Upper lobe of left lung (tissue), 6 donors: ENCODE measurements at regions not wholly inside any gene's neighbourhood (a gene's known extent, or its start where the extent isn't known, plus 50 kb on each side); places are given as distances from the start of the nearest gene placed in this dataset.
A peak's percentile ranks its signal among the peaks of the same experiment; 100 is the strongest.

Experiments used
- ATAC-seq, 2 donors: fragments of 200-7000 bp; cut with Tn5 transposase; one replicate each; pipeline ENCODE4 v1.9.1; 2022; ENCODE audit warnings: mild to moderate bottlenecking in 2 of 2, moderate library complexity in 2 of 2; ENCODE audit not compliant: low FRiP score in 2 of 2
- DNase-seq, 2 donors: peaks; one replicate each; pipeline ENCODE4 v3.0.0-alpha.2; 2019 to 2020
- H3K27ac ChIP-seq, 4 donors: fragments of 200-600 bp; sonication (generic); one replicate each; pipeline ENCODE4 v1.5.1; 2016 to 2019
- H3K27me3 ChIP-seq, 4 donors: fragments of 200-600 bp; sonication (generic); one replicate each; pipeline ENCODE4 v1.5.1; 2017 to 2019
- H3K36me3 ChIP-seq, 4 donors: fragments of 200-600 bp; sonication (generic); one replicate each; pipeline ENCODE4 v1.5.1; 2016 to 2019
- H3K4me1 ChIP-seq, 4 donors: fragments of 200-600 bp; sonication (generic); one replicate each; pipeline ENCODE4 v1.5.1; 2018 to 2019
- H3K4me3 ChIP-seq, 4 donors: fragments of 200-600 bp; sonication (generic); one replicate each; pipeline ENCODE4 v1.5.1; 2017 to 2019; ENCODE audit warnings: mild to moderate bottlenecking in 2 of 4, moderate library complexity in 1 of 4
- H3K9me3 ChIP-seq, 4 donors: fragments of 200-600 bp; sonication (generic); one replicate each; pipeline ENCODE4 v1.5.1; 2018 to 2019
- CTCF ChIP-seq, 6 experiments: fragments of 450-650 bp in 4 of 6; fragments of 200-600 bp in 2 of 6; sonication (generic) in 2 of 6; IDR thresholded peaks; one replicate each; pipeline ENCODE4 v1.5.1; 2016 to 2019; ENCODE audit warnings: antibody characterized with exemption in 6 of 6
- EP300 ChIP-seq, 4 donors: sonication (generic); formaldehyde crosslinking; IDR thresholded peaks; one replicate each; pipeline ENCODE4 v1.5.1; 2017; ENCODE audit warnings: antibody characterized with exemption in 4 of 4, control low read depth in 2 of 4
- POLR2A ChIP-seq, 4 donors: fragments of 450-650 bp; IDR thresholded peaks; one replicate each; pipeline ENCODE4 v1.5.1; 2016 to 2017; ENCODE audit warnings: antibody characterized with exemption in 4 of 4, mild to moderate bottlenecking in 2 of 4
- POLR2AphosphoS5 ChIP-seq, 2 donors: sonication (generic); formaldehyde crosslinking; IDR thresholded peaks; one replicate each; pipeline ENCODE4 v1.5.1; 2017; ENCODE audit warnings: antibody characterized with exemption in 2 of 2
- WGBS, 2 donors: methylation state at CpG; one replicate each; pipeline ENCODE4 v1.1.5; 2017 to 2018; 5-methylcytosine and 5-hydroxymethylcytosine counted together
- donor health status: DM: no; HTN: no; CAD: no; lungs with moderate emphysema.
- donor health status: DM: no; HTN: yes; CAD: no; lungs with severe emphysema.

- no peaks in the 10 kb centered on the region for H3K27me3 ChIP-seq
- H3K4me3 ChIP-seq = peak overlapping the region in 1 of 4 donors; percentile 21
- DNase-seq = no peak
- H3K4me1 ChIP-seq = peaks cover 0 to 16% (median 7%) of the 10 kb centered on the region in 4 donors
- no peaks in the 10 kb centered on the region for H3K9me3 ChIP-seq
- no peaks in the 10 kb centered on the region for H3K36me3 ChIP-seq
- 61 to 71% methylated on average over 11 of the region's 11 CpGs for WGBS, 2 donors
- peak in 1 of 2 donors; percentile 87 for ATAC-seq
- TF ChIP-seq POLR2AphosphoS5 (IDR thresholded peaks at IDR 0.05) = peak in 1 of 2 donors; percentile 13
- no peak for TF ChIP-seq CTCF (IDR thresholded peaks at IDR 0.05)
- peak overlapping the region; percentile 42 to 80 (median 64) for H3K27ac ChIP-seq
These were observed 150.1 kb upstream of the KLF6 start for GRCh38 chr10:3935141-3935540.

- H3K36me3 ChIP-seq = no peaks in the 10 kb centered on the region
- TF ChIP-seq POLR2AphosphoS5 (IDR thresholded peaks at IDR 0.05) = no peak
- no peak for TF ChIP-seq EP300 (IDR thresholded peaks at IDR 0.05)
- TF ChIP-seq POLR2A (IDR thresholded peaks at IDR 0.05) = no peak
- no peak for TF ChIP-seq CTCF (IDR thresholded peaks at IDR 0.05)
- ATAC-seq (no peak), DNase-seq (no peak)
- 84 to 91% methylated on average over 4 of the region's 4 CpGs for WGBS, 2 donors
- no peaks in the 10 kb centered on the region for H3K9me3 ChIP-seq
- H3K4me3 ChIP-seq = no peak overlapping the region
- H3K4me1 ChIP-seq = peaks cover 0 to 16% (median 7%) of the 10 kb centered on the region in 4 donors
- H3K27ac ChIP-seq = no peak overlapping the region
- H3K27me3 ChIP-seq = no peaks in the 10 kb centered on the region
These were observed 148.7 kb upstream of the KLF6 start for GRCh38 chr10:3933733-3934132.

GRCh38 chr10:3932597-3933375 is 147.8 kb upstream of the KLF6 start:
- Histone ChIP-seq H3K36me3 (no peaks in the 10 kb centered on the region), H3K9me3 (no peaks in the 10 kb centered on the region), H3K27me3 (no peaks in the 10 kb centered on the region), H3K27ac (no peak overlapping the region), H3K4me3 (no peak overlapping the region), H3K4me1 (peaks cover 0 to 16% (median 7%) of the 10 kb centered on the region in 4 donors)
- TF ChIP-seq CTCF (IDR thresholded peaks at IDR 0.05) (no peak), POLR2AphosphoS5 (IDR thresholded peaks at IDR 0.05) (no peak), POLR2A (IDR thresholded peaks at IDR 0.05) (no peak), EP300 (IDR thresholded peaks at IDR 0.05) (no peak)
- 85 to 89% methylated on average over 15 of the region's 15 CpGs for WGBS, 2 donors
- DNase-seq (no peak), ATAC-seq (no peak)

- Histone ChIP-seq H3K27me3 (no peaks in the 10 kb centered on the region), H3K9me3 (no peaks in the 10 kb centered on the region), H3K4me1 (peaks cover 0 to 16% (median 7%) of the 10 kb centered on the region in 4 donors), H3K4me3 (no peak overlapping the region), H3K36me3 (no peaks in the 10 kb centered on the region), H3K27ac (no peak overlapping the region)
- DNase-seq = no peak
- WGBS, 2 donors = 94 to 97% methylated on average over 7 of the region's 7 CpGs
- ATAC-seq = no peak
- TF ChIP-seq POLR2AphosphoS5 (IDR thresholded peaks at IDR 0.05) = no peak
These were observed 146.9 kb upstream of the KLF6 start for GRCh38 chr10:3931901-3932300.

GRCh38 chr10:3931224-3931623 is 146.2 kb upstream of the KLF6 start:
- Histone ChIP-seq H3K36me3 (no peaks in the 10 kb centered on the region), H3K4me3 (no peak overlapping the region), H3K27me3 (no peaks in the 10 kb centered on the region), H3K9me3 (no peaks in the 10 kb centered on the region), H3K27ac (no peak overlapping the region), H3K4me1 (peaks cover 0 to 13% (median 5%) of the 10 kb centered on the region in 4 donors)
- TF ChIP-seq POLR2AphosphoS5 (IDR thresholded peaks at IDR 0.05) = no peak
- DNase-seq (no peak), ATAC-seq (no peak)
- 81 to 88% methylated on average over 6 of the region's 6 CpGs for WGBS, 2 donors

DNA sequence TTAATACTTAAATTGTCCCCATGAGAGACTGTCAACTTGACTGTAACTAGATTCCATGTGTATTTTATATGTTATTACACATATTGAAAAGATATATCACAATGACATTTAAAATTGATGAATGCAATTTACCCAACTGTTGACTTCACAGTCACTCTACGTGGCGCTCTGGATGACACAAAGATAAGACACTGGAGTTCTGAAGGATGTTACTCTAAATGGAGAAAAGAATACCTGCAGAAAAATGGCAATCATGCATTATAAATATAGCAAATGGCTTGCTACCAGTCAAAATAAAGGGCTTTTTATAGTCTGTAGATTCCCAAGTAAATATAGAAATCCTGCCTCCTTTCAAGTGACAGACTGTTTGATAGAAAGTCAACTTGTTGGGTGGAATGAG is 143.6 kb upstream of the KLF6 start:
- no peak overlapping the region for H3K4me3 ChIP-seq
- H3K9me3 ChIP-seq = no peaks in the 10 kb centered on the region
- no peaks in the 10 kb centered on the region for H3K27me3 ChIP-seq
- ATAC-seq = no peak
- TF ChIP-seq POLR2A (IDR thresholded peaks at IDR 0.05) (no peak), EP300 (IDR thresholded peaks at IDR 0.05) (no peak), POLR2AphosphoS5 (IDR thresholded peaks at IDR 0.05) (no peak), CTCF (IDR thresholded peaks at IDR 0.05) (no peak)
- 95 to 96% methylated on average over 2 of the region's 2 CpGs for WGBS, 2 donors
- H3K36me3 ChIP-seq = no peaks in the 10 kb centered on the region
- H3K27ac ChIP-seq = no peak overlapping the region
- DNase-seq = no peak
- H3K4me1 ChIP-seq = no peaks in the 10 kb centered on the region
